SK-N-SH treated with all-trans-retinoic acid at 6 μM for 48 hours (cell line): ENCODE measurements at regions not wholly inside any gene's neighbourhood (a gene's known extent, or its start where the extent isn't known, plus 50 kb on each side); places are given as distances from the start of the nearest gene placed in this dataset.

Source experiments
- ATAC-seq: fragments of 200-7000 bp; cut with Tn5 transposase; 3 replicates; pipeline ENCODE4 v1.9.1; 2020; ENCODE audit warnings: mild to moderate bottlenecking, moderate library complexity
- ARNTL ChIP-seq: fragments of 450-650 bp; formaldehyde crosslinking; IDR thresholded peaks from 2 replicates; pipeline ENCODE4 v1.5.0; 2020; ENCODE audit warnings: low read depth, mild to moderate bottlenecking, moderate library complexity, borderline replicate concordance
- BACH2 ChIP-seq: fragments of 250-450 bp; sonication (Bioruptor Pico); IDR thresholded peaks from 2 replicates; pipeline ENCODE4 v1.9.0; 2021; ENCODE audit warnings: mild to moderate bottlenecking, borderline replicate concordance
- CREB5 ChIP-seq: fragments of 250-450 bp; sonication (Bioruptor Pico); IDR thresholded peaks from 2 replicates; pipeline ENCODE4 v1.5.1; 2020; ENCODE audit warnings: low read depth, mild to moderate bottlenecking, moderate library complexity
- CSRNP3 ChIP-seq: fragments of 250-450 bp; sonication (Bioruptor Pico); IDR thresholded peaks from 2 replicates; pipeline ENCODE4 v1.5.1; 2021; ENCODE audit warnings: mild to moderate bottlenecking, moderate library complexity
- ESRRG ChIP-seq: fragments of 250-450 bp; sonication (Bioruptor Pico); IDR thresholded peaks from 2 replicates; pipeline ENCODE4 v1.6.1; 2021; ENCODE audit warnings: mild to moderate bottlenecking
- GLIS3 ChIP-seq: fragments of 250-450 bp; sonication (Bioruptor Pico); IDR thresholded peaks from 2 replicates; pipeline ENCODE4 v1.5.0; 2020; ENCODE audit warnings: mild to moderate bottlenecking, moderate library complexity
- ISL1 ChIP-seq: fragments of 250-450 bp; sonication (Bioruptor Pico); IDR thresholded peaks from 2 replicates; pipeline ENCODE4 v2.1.2; 2022; ENCODE audit warnings: mild to moderate bottlenecking, moderate library complexity
- OSR1 ChIP-seq: fragments of 250-450 bp; sonication (Bioruptor Pico); IDR thresholded peaks from 2 replicates; pipeline ENCODE4 v1.8.0; 2022; ENCODE audit warnings: moderate library complexity, mild to moderate bottlenecking, inconsistent platforms
- POU6F1 ChIP-seq: fragments of 250-450 bp; sonication (Bioruptor Pico); IDR thresholded peaks from 2 replicates; pipeline ENCODE4 v1.8.0; 2021; ENCODE audit warnings: low read depth, mild to moderate bottlenecking, moderate library complexity, borderline replicate concordance
- RARB ChIP-seq: fragments of 250-450 bp; sonication (Bioruptor Pico); IDR thresholded peaks from 2 replicates; pipeline ENCODE4 v1.8.0; 2021; ENCODE audit warnings: mild to moderate bottlenecking, moderate library complexity
- SNAI2 ChIP-seq: fragments of 250-450 bp; sonication (Bioruptor Pico); IDR thresholded peaks from 2 replicates; pipeline ENCODE4 v1.5.0; 2020; ENCODE audit warnings: mild to moderate bottlenecking, moderate library complexity
- TOX ChIP-seq: fragments of 250-450 bp; sonication (Bioruptor Pico); IDR thresholded peaks from 2 replicates; pipeline ENCODE4 v1.8.0; 2021; ENCODE audit warnings: mild to moderate bottlenecking, moderate library complexity, borderline replicate concordance
- ZC3H10 ChIP-seq: fragments of 250-450 bp; sonication (Bioruptor Pico); IDR thresholded peaks from 2 replicates; pipeline ENCODE4 v1.5.1; 2021; ENCODE audit warnings: mild to moderate bottlenecking, moderate library complexity
- ZFP3 ChIP-seq: fragments of 250-450 bp; sonication (Bioruptor Pico); IDR thresholded peaks from 2 replicates; pipeline ENCODE4 v1.5.0; 2020; ENCODE audit warnings: mild to moderate bottlenecking, moderate library complexity
- ZFP30 ChIP-seq: fragments of 450-650 bp; formaldehyde crosslinking; IDR thresholded peaks from 2 replicates; pipeline ENCODE4 v1.5.0; 2022; ENCODE audit warnings: mild to moderate bottlenecking, moderate library complexity
- ZNF565 ChIP-seq: fragments of 450-650 bp; formaldehyde crosslinking; conservative IDR thresholded peaks from 2 replicates; pipeline ENCODE4 v1.5.0; 2020; ENCODE audit warnings: low read depth, mild to moderate bottlenecking, moderate library complexity
- ZNF70 ChIP-seq: fragments of 450-650 bp; formaldehyde crosslinking; IDR thresholded peaks from 2 replicates; pipeline ENCODE4 v1.5.0; 2020; ENCODE audit warnings: mild to moderate bottlenecking, moderate library complexity
- ZNF8 ChIP-seq: fragments of 450-650 bp; formaldehyde crosslinking; IDR thresholded peaks from 2 replicates; pipeline ENCODE4 v1.5.0; 2020; ENCODE audit warnings: mild to moderate bottlenecking, moderate library complexity
- TF ChIP-seq, protein P1 (sequence below): fragments of 250-450 bp; sonication (Bioruptor Pico); IDR thresholded peaks from 2 replicates; pipeline ENCODE4 v1.5.0; 2020; ENCODE audit warnings: mild to moderate bottlenecking, moderate library complexity
- TF ChIP-seq, protein P2 (sequence below): fragments of 250-450 bp; sonication (Bioruptor Pico); IDR thresholded peaks from 2 replicates; pipeline ENCODE4 v1.8.0; 2020; ENCODE audit warnings: mild to moderate bottlenecking, moderate library complexity, borderline replicate concordance

GRCh38 chr2:163852616-163853015, 116.8 kb upstream of the FIGN start (continued):
- TF ChIP-seq CREB5 (CRISPR knock-in tag): no peak
- TF ChIP-seq ZC3H10: no peak
- TF ChIP-seq SNAI2 (CRISPR knock-in tag): no peak
- TF ChIP-seq ESRRG (CRISPR knock-in tag): no peak
- TF ChIP-seq ZFP3 (CRISPR knock-in tag): no peak
- TF ChIP-seq POU6F1 (CRISPR knock-in tag): no peak
- no peak for TF ChIP-seq OSR1 (CRISPR knock-in tag)
- TF ChIP-seq ZNF70 (CRISPR knock-in tag): no peak
- TF ChIP-seq ZFP30: no peak

GRCh38 chr2:163849756-163850435, 114.1 kb upstream of the FIGN start:
- no peak for TF ChIP-seq BACH2 (CRISPR knock-in tag)
- TF ChIP-seq, protein P1, sequence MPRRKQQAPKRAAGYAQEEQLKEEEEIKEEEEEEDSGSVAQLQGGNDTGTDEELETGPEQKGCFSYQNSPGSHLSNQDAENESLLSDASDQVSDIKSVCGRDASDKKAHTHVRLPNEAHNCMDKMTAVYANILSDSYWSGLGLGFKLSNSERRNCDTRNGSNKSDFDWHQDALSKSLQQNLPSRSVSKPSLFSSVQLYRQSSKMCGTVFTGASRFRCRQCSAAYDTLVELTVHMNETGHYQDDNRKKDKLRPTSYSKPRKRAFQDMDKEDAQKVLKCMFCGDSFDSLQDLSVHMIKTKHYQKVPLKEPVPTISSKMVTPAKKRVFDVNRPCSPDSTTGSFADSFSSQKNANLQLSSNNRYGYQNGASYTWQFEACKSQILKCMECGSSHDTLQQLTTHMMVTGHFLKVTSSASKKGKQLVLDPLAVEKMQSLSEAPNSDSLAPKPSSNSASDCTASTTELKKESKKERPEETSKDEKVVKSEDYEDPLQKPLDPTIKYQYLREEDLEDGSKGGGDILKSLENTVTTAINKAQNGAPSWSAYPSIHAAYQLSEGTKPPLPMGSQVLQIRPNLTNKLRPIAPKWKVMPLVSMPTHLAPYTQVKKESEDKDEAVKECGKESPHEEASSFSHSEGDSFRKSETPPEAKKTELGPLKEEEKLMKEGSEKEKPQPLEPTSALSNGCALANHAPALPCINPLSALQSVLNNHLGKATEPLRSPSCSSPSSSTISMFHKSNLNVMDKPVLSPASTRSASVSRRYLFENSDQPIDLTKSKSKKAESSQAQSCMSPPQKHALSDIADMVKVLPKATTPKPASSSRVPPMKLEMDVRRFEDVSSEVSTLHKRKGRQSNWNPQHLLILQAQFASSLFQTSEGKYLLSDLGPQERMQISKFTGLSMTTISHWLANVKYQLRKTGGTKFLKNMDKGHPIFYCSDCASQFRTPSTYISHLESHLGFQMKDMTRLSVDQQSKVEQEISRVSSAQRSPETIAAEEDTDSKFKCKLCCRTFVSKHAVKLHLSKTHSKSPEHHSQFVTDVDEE (CRISPR knock-in tag): no peak
- TF ChIP-seq TOX (CRISPR knock-in tag): no peak
- TF ChIP-seq, protein P2, sequence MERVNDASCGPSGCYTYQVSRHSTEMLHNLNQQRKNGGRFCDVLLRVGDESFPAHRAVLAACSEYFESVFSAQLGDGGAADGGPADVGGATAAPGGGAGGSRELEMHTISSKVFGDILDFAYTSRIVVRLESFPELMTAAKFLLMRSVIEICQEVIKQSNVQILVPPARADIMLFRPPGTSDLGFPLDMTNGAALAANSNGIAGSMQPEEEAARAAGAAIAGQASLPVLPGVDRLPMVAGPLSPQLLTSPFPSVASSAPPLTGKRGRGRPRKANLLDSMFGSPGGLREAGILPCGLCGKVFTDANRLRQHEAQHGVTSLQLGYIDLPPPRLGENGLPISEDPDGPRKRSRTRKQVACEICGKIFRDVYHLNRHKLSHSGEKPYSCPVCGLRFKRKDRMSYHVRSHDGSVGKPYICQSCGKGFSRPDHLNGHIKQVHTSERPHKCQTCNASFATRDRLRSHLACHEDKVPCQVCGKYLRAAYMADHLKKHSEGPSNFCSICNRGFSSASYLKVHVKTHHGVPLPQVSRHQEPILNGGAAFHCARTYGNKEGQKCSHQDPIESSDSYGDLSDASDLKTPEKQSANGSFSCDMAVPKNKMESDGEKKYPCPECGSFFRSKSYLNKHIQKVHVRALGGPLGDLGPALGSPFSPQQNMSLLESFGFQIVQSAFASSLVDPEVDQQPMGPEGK (CRISPR knock-in tag): no peak
- no peak for TF ChIP-seq GLIS3 (CRISPR knock-in tag)
- TF ChIP-seq ARNTL: no peak
- TF ChIP-seq SNAI2 (CRISPR knock-in tag): no peak
- TF ChIP-seq ZNF70 (CRISPR knock-in tag): no peak
- TF ChIP-seq ZFP3 (CRISPR knock-in tag): no peak
- no peak for TF ChIP-seq OSR1 (CRISPR knock-in tag)
- no peak for TF ChIP-seq ZC3H10
- TF ChIP-seq RARB (CRISPR knock-in tag): no peak
- TF ChIP-seq ZFP30: no peak
- no peak for TF ChIP-seq ESRRG (CRISPR knock-in tag)
- TF ChIP-seq ZNF8 (CRISPR knock-in tag): no peak
- no peak for ATAC-seq

GRCh38 chr2:163838890-163839289, 103.1 kb upstream of the FIGN start:
- TF ChIP-seq ZNF8 (CRISPR knock-in tag) (no peak), RARB (CRISPR knock-in tag) (no peak), GLIS3 (CRISPR knock-in tag) (no peak), SNAI2 (CRISPR knock-in tag) (no peak), OSR1 (CRISPR knock-in tag) (no peak), ZFP3 (CRISPR knock-in tag) (no peak), ZNF565 (no peak), CSRNP3 (CRISPR knock-in tag) (no peak), POU6F1 (CRISPR knock-in tag) (no peak), ISL1 (no peak)
- TF ChIP-seq, protein P1 (CRISPR knock-in tag): no peak
- TF ChIP-seq, protein P2 (CRISPR knock-in tag): no peak
- ATAC-seq: no peak
